ENCODE measurements at regions not wholly inside any gene's neighbourhood (a gene's known extent, or its start where the extent isn't known, plus 50 kb on each side); places are given as distances from the start of the nearest gene placed in this dataset.

GRCh38 chr3:102571006-102571405 lies 136.2 kb downstream of the ZPLD1 start:
- no peak for ATAC-seq
- TF ChIP-seq RARB (CRISPR knock-in tag; IDR thresholded peaks at IDR 0.05) (no peak), PPARA (CRISPR knock-in tag; IDR thresholded peaks at IDR 0.05; ENCODE audit: borderline replicate concordance) (no peak), POU6F1 (CRISPR knock-in tag; IDR thresholded peaks at IDR 0.05; ENCODE audit: borderline replicate concordance, low read depth) (no peak), CSDC2 (CRISPR knock-in tag; IDR thresholded peaks at IDR 0.05) (no peak), ZFP30 (CRISPR knock-in tag; IDR thresholded peaks at IDR 0.05) (no peak), ARNTL (CRISPR knock-in tag; IDR thresholded peaks at IDR 0.05; ENCODE audit: borderline replicate concordance, low read depth) (no peak), BACH2 (CRISPR knock-in tag; IDR thresholded peaks at IDR 0.05; ENCODE audit: borderline replicate concordance) (no peak)

- no peak for ATAC-seq
- no peak for TF ChIP-seq CSRNP3 (CRISPR knock-in tag; IDR thresholded peaks at IDR 0.05)
- no peak for TF ChIP-seq ZFP3 (CRISPR knock-in tag; IDR thresholded peaks at IDR 0.05)
- TF ChIP-seq ZC3H10 (CRISPR knock-in tag; IDR thresholded peaks at IDR 0.05), result no peak
- TF ChIP-seq POU6F1 (CRISPR knock-in tag; IDR thresholded peaks at IDR 0.05; ENCODE audit: borderline replicate concordance, low read depth), result no peak
- TF ChIP-seq ZNF565 (CRISPR knock-in tag; conservative IDR thresholded peaks at IDR 0.05; ENCODE audit: low read depth), result no peak
- TF ChIP-seq TSHZ2 (CRISPR knock-in tag; IDR thresholded peaks at IDR 0.05), result no peak
- no peak for TF ChIP-seq ZNF70 (CRISPR knock-in tag; IDR thresholded peaks at IDR 0.05)
- TF ChIP-seq ZFP30 (CRISPR knock-in tag; IDR thresholded peaks at IDR 0.05), result no peak
- no peak for TF ChIP-seq CSDC2 (CRISPR knock-in tag; IDR thresholded peaks at IDR 0.05)
These were observed 137.0 kb downstream of the ZPLD1 start for GRCh38 chr3:102571720-102572384.

GRCh38 chr3:102573483-102574028 lies 138.7 kb downstream of the ZPLD1 start:
- no peak for TF ChIP-seq ZFP30 (CRISPR knock-in tag; IDR thresholded peaks at IDR 0.05)
- no peak for TF ChIP-seq TCF4 (CRISPR knock-in tag; IDR thresholded peaks at IDR 0.05; ENCODE audit: borderline replicate concordance)
- TF ChIP-seq ZNF8 (CRISPR knock-in tag; IDR thresholded peaks at IDR 0.05), result no peak
- no peak for TF ChIP-seq TSHZ2 (CRISPR knock-in tag; IDR thresholded peaks at IDR 0.05)
- TF ChIP-seq ZNF565 (CRISPR knock-in tag; conservative IDR thresholded peaks at IDR 0.05; ENCODE audit: low read depth), result no peak
- TF ChIP-seq BACH2 (CRISPR knock-in tag; IDR thresholded peaks at IDR 0.05; ENCODE audit: borderline replicate concordance), result no peak
- TF ChIP-seq RARB (CRISPR knock-in tag; IDR thresholded peaks at IDR 0.05), result no peak
- no peak for TF ChIP-seq CSDC2 (CRISPR knock-in tag; IDR thresholded peaks at IDR 0.05)
- TF ChIP-seq ESRRG (CRISPR knock-in tag; IDR thresholded peaks at IDR 0.05), result no peak
- ATAC-seq, result no peak
